ENCODE measurements at regions not wholly inside any gene's neighbourhood (a gene's known extent, or its start where the extent isn't known, plus 50 kb on each side); places are given as distances from the start of the nearest gene placed in this dataset.
"Not testable (repeated sequence)": the region's sequence is repeated elsewhere in the genome, so short reads cannot be mapped to it uniquely, and the experiment has no call there.

DNA sequence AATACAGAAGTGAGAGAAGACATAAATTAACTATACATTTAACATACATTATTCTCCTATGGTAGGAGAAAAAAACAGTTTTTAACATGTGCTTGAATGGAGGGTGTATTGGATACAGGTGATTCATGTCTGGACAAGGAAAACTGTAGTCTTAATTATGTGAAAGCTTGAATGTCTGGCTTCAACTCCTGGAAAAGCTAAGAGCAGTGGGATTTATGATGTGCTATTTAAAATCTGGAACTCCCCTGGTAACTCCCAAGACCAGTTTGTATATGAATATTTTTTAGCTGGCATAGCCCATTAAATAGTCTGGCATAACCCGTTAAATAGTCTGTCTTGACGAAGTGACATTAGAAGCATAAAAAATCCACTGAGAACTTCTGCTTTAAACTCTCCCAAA is 410.0 kb upstream of the PTCHD4 start:
- Histone ChIP-seq H3K4me1 (no peaks in the 10 kb centered on the region), H3K4me3 (ENCODE audit: low read depth, low read length) (no peak overlapping the region), H3K9me3 (no peaks in the 10 kb centered on the region), H3K27me3 (no peaks in the 10 kb centered on the region), H3K36me3 (no peaks in the 10 kb centered on the region)
- no peak for DNase-seq
- TF ChIP-seq, protein P1, sequence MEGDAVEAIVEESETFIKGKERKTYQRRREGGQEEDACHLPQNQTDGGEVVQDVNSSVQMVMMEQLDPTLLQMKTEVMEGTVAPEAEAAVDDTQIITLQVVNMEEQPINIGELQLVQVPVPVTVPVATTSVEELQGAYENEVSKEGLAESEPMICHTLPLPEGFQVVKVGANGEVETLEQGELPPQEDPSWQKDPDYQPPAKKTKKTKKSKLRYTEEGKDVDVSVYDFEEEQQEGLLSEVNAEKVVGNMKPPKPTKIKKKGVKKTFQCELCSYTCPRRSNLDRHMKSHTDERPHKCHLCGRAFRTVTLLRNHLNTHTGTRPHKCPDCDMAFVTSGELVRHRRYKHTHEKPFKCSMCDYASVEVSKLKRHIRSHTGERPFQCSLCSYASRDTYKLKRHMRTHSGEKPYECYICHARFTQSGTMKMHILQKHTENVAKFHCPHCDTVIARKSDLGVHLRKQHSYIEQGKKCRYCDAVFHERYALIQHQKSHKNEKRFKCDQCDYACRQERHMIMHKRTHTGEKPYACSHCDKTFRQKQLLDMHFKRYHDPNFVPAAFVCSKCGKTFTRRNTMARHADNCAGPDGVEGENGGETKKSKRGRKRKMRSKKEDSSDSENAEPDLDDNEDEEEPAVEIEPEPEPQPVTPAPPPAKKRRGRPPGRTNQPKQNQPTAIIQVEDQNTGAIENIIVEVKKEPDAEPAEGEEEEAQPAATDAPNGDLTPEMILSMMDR (IDR thresholded peaks at IDR 0.05; ENCODE audit: low read depth, low read length), result no peak

DNA sequence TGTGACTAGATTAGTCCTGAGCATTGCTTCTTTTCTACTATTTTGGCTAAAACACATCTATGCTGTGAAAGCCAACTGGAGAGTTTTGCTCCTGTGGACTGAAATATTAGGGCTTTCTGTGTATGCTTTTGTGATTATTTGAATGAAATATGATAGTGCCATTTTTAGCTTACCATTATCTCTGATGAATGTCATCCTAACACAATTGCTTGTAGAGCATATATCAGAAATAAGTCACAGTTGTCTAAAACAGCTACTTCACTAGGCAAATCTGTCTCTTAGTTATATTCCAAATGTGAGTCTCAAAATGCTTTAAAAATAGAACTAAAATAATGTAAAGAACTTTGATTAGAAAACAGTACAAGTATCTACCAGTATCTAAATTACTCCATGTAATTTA is 401.4 kb upstream of the PTCHD4 start:
- H3K4me3 ChIP-seq (ENCODE audit: low read depth, low read length), result no peak overlapping the region
- no peaks in the 10 kb centered on the region for H3K27me3 ChIP-seq
- DNase-seq, result no peak
- H3K36me3 ChIP-seq, result no peaks in the 10 kb centered on the region
- no peaks in the 10 kb centered on the region for H3K4me1 ChIP-seq
- H3K9me3 ChIP-seq, result no peaks in the 10 kb centered on the region
- TF ChIP-seq, protein P1 (IDR thresholded peaks at IDR 0.05; ENCODE audit: low read depth, low read length), result no peak

DNA sequence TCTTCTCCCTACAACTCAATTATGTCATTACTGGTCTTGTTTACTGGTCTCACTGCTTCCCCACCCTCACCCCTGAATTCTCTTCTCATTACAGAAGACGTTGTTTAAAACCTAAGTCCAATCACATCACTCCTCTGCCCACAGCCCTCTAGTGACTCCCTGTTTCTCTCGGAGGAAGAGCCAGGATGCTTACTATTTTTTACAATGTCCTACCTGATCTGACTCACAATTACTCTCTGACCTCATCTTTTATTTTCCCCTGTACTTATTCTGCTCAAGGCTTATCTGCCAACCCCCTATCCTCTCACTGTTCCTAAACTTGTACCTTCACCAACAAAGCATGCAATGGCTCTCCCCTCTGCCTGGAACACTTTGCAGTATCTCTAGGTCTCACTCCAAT is 400.4 kb upstream of the PTCHD4 start:
- H3K36me3 ChIP-seq, result no peaks in the 10 kb centered on the region
- no peaks in the 10 kb centered on the region for H3K9me3 ChIP-seq
- no peak overlapping the region for H3K4me3 ChIP-seq (ENCODE audit: low read depth, low read length)
- H3K4me1 ChIP-seq, result no peaks in the 10 kb centered on the region
- no peak for DNase-seq
- TF ChIP-seq, protein P1 (IDR thresholded peaks at IDR 0.05; ENCODE audit: low read depth, low read length), result no peak
- H3K27me3 ChIP-seq, result no peaks in the 10 kb centered on the region

DNA sequence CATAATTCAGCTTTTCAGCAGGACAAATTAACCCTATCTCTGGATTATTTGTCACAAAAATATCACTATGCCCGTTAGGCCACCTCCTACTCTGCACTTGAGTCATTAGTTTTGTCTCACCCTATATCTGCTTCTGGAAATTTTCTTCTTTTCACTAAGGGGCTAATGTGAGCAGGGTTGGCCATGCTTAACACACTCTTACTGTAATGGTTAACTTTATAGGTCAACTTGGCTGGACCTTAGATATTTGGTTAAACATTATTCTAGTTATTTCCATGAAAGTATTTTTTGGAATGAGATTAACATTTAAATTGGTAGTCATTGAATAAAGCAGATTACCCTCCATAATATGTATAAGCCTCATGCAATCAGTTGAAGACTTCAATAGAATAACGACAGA is 394.6 kb upstream of the PTCHD4 start:
- no peaks in the 10 kb centered on the region for H3K27me3 ChIP-seq
- no peaks in the 10 kb centered on the region for H3K36me3 ChIP-seq
- TF ChIP-seq, protein P1 (IDR thresholded peaks at IDR 0.05; ENCODE audit: low read depth, low read length), result no peak
- no peaks in the 10 kb centered on the region for H3K4me1 ChIP-seq
- no peak for DNase-seq
- H3K9me3 ChIP-seq, result no peaks in the 10 kb centered on the region
- no peak overlapping the region for H3K4me3 ChIP-seq (ENCODE audit: low read depth, low read length)

DNA sequence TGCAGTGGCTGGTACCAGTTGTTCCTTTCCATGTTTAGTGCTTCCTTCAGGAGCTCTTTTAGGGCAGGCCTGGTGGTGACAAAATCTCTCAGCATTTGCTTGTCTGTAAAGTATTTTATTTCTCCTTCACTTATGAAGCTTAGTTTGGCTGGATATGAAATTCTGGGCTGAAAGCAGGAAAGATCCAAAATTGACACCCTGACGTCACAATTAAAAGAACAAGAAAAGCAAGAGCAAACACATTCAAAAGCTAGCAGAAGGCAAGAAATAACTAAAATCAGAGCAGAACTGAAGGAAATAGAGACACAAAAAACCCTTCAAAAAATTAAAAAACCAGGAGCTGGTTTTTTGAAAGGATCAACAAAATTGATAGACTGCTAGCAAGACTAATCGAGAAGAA is 382.4 kb upstream of the PTCHD4 start:
- H3K4me1 ChIP-seq; H3K9me3 ChIP-seq; DNase-seq; H3K27me3 ChIP-seq; H3K36me3 ChIP-seq; H3K4me3 ChIP-seq (ENCODE audit: low read depth, low read length): not testable (repeated sequence)

DNA sequence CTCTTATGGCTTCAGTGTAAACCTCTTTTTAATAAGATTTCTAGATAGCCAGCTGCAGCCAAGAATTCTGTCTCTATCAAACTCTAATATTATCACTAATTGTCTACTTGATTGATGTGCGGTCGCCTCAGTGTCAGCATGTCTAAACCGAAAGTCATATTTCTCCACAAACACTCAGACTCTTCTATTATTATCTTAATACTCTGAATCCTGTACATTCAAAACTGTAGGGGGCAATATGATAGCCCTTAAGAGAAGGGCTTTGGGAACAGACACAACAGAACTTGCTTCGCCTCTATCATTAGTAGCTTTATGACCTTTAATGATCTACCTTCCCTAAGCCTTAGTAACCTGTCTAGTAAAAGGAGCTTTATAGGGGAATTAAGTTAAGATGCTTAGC is 379.7 kb upstream of the PTCHD4 start:
- no peak overlapping the region for H3K4me3 ChIP-seq (ENCODE audit: low read depth, low read length)
- DNase-seq, result no peak
- TF ChIP-seq, protein P1 (IDR thresholded peaks at IDR 0.05; ENCODE audit: low read depth, low read length), result no peak
- H3K27me3 ChIP-seq, result no peaks in the 10 kb centered on the region
- H3K36me3 ChIP-seq, result no peaks in the 10 kb centered on the region
- H3K4me1 ChIP-seq, result no peaks in the 10 kb centered on the region
- no peaks in the 10 kb centered on the region for H3K9me3 ChIP-seq

DNA sequence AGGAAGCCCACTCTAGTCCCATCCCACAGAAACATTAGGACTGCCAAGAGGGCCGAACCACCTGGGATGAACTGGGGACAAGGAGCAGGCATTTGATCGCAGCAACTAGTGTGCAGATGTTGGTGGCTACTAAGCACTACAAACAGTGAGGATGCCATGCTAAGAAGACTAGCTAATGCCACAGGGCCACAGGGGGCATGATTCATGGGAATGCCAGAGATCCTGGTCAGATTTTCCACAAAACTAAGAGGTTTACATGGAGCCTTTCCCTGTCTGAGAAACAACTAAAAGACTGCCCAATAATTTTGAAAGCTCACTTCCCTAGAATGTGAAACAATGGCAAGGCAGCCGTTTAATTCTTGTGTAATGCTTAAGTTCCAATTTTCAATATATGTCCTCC is 375.9 kb upstream of the PTCHD4 start:
- TF ChIP-seq, protein P1 (IDR thresholded peaks at IDR 0.05; ENCODE audit: low read depth, low read length), result no peak
- H3K36me3 ChIP-seq, result no peaks in the 10 kb centered on the region
- H3K9me3 ChIP-seq, result no peaks in the 10 kb centered on the region
- H3K27me3 ChIP-seq, result no peaks in the 10 kb centered on the region
- no peaks in the 10 kb centered on the region for H3K4me1 ChIP-seq
- DNase-seq, result no peak
- no peak overlapping the region for H3K4me3 ChIP-seq (ENCODE audit: low read depth, low read length)
